Fibroblast of pulmonary artery (primary cell): ENCODE measurements at regions not wholly inside any gene's neighbourhood (a gene's known extent, or its start where the extent isn't known, plus 50 kb on each side); places are given as distances from the start of the nearest gene placed in this dataset.

Experiments used
- DNase-seq: peaks from one replicate; pipeline ENCODE4 v3.0.0-alpha.2; 2010; ENCODE audit warnings: low read depth
- H3K4me3 ChIP-seq: replicated peaks from 2 replicates; pipeline ENCODE4 v1.5.1; 2011; ENCODE audit warnings: low read depth, mild to moderate bottlenecking, control low read depth, low read length, moderate library complexity
- TF ChIP-seq, protein P1 (sequence below): IDR thresholded peaks from 2 replicates; pipeline ENCODE4 v1.5.1; 2011; ENCODE audit warnings: mild to moderate bottlenecking, control low read depth, low read length, inconsistent platforms; ENCODE audit errors: missing control alignments

- no peak for DNase-seq
- H3K4me3 ChIP-seq, result no peak overlapping the region
- TF ChIP-seq, protein P1, sequence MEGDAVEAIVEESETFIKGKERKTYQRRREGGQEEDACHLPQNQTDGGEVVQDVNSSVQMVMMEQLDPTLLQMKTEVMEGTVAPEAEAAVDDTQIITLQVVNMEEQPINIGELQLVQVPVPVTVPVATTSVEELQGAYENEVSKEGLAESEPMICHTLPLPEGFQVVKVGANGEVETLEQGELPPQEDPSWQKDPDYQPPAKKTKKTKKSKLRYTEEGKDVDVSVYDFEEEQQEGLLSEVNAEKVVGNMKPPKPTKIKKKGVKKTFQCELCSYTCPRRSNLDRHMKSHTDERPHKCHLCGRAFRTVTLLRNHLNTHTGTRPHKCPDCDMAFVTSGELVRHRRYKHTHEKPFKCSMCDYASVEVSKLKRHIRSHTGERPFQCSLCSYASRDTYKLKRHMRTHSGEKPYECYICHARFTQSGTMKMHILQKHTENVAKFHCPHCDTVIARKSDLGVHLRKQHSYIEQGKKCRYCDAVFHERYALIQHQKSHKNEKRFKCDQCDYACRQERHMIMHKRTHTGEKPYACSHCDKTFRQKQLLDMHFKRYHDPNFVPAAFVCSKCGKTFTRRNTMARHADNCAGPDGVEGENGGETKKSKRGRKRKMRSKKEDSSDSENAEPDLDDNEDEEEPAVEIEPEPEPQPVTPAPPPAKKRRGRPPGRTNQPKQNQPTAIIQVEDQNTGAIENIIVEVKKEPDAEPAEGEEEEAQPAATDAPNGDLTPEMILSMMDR, result no peak
Measured at GRCh38 chr4:60619531-60620305, 580.4 kb upstream of the ADGRL3 start.

GRCh38 chr4:60637976-60638375 lies 562.1 kb upstream of the ADGRL3 start:
- TF ChIP-seq, protein P1, result no peak
- DNase-seq, result no peak
- H3K4me3 ChIP-seq, result no peak overlapping the region

GRCh38 chr4:60648774-60649173 lies 551.4 kb upstream of the ADGRL3 start:
- H3K4me3 ChIP-seq, result no peak overlapping the region
- TF ChIP-seq, protein P1, result no peak
- no peak for DNase-seq

GRCh38 chr4:60652933-60653332 lies 547.2 kb upstream of the ADGRL3 start:
- no peak overlapping the region for H3K4me3 ChIP-seq
- TF ChIP-seq, protein P1, result no peak
- no peak for DNase-seq

DNA sequence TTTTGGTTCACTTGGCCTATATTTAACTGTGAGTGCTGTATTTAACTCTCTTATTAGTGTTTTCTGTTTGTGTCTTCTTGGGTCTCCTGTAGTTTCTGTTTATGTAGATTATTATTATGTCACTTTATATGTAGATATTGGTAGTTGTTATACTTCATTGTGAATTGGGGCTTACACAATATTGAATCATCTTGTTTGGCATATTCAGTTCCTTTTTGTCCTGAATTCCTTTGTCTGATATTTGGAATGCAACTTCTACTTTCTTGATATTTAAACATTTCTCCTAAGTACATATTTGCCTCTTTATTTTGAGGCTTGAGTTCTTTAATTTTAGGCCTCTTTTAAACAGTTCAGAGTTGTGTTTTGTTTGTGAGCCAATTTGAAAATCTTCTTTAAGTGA lies 544.8 kb upstream of the ADGRL3 start:
- TF ChIP-seq, protein P1, result no peak
- no peak overlapping the region for H3K4me3 ChIP-seq
- DNase-seq, result no peak

- H3K4me3 ChIP-seq, result no peak overlapping the region
- TF ChIP-seq, protein P1, result no peak
- DNase-seq, result no peak
Measured at GRCh38 chr4:60656171-60656570, 544.0 kb upstream of the ADGRL3 start.

- DNase-seq, result no peak
- TF ChIP-seq, protein P1, result no peak
- H3K4me3 ChIP-seq, result no peak overlapping the region
Measured at GRCh38 chr4:60657041-60657440, 543.1 kb upstream of the ADGRL3 start.
